ENCODE measurements at regions not wholly inside any gene's neighbourhood (a gene's known extent, or its start where the extent isn't known, plus 50 kb on each side); places are given as distances from the start of the nearest gene placed in this dataset.

DNA sequence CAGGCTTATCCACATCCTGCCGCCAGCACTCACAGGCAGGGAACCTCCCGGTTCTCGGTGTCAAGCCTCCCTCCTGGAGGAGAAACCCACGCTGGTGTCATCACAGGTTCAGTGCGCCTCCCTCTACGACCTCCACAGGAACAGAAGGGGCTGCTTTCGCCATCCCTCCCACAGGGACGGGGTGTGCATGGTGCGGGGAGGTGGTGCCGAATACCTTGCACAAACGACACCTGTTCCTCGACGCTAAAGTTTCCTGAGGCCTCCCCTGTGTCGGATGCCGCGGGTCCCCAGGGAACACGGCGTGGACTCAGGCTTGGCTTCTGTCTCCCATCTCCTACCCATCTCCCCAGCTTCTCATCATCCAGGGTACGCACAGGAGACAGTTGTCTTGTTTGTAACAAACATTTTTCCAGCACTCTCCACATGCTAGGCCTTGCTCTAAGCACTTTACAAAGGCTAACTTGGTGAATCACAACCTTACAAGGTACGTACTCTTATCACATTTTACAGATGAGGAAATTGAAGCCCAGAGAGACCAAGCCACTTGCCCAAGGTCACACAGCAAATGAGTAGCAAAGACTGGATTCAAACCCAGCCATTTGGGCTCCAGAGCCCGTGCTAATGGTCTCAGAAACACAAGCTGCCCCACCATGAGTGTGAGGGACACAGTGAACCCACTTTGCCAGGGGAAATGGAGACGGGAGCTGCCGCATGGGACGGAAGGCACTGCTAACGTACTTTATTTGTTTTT lies 271.6 kb downstream of the C16orf95 start:
- no peak overlapping the region for H2AFZ ChIP-seq (ENCODE audit: low read length)
- H3K4me2 ChIP-seq (ENCODE audit: low read depth, low read length) = no peak overlapping the region
- H3K27me3 ChIP-seq (replicated peaks; ENCODE audit: insufficient read depth, low read length) = peaks cover 60% of the 10 kb centered on the region
- no peak overlapping the region for H3K4me3 ChIP-seq (ENCODE audit: low read length)
- H3K36me3 ChIP-seq (replicated peaks; ENCODE audit: insufficient read depth, low read length) = no peaks in the 10 kb centered on the region
- H3K9me2 ChIP-seq (replicated peaks; ENCODE audit: insufficient read depth, low read length) = no peaks in the 10 kb centered on the region
- no peaks in the 10 kb centered on the region for H3K4me1 ChIP-seq (ENCODE audit: low read length)
- no peak overlapping the region for H3K27ac ChIP-seq (ENCODE audit: low read length)
- H3K9me3 ChIP-seq (replicated peaks; ENCODE audit: insufficient read depth, low read length) = no peaks in the 10 kb centered on the region
- H3K9ac ChIP-seq (ENCODE audit: low read length) = no peak overlapping the region
- no peak for DNase-seq
- TF ChIP-seq, protein P1, sequence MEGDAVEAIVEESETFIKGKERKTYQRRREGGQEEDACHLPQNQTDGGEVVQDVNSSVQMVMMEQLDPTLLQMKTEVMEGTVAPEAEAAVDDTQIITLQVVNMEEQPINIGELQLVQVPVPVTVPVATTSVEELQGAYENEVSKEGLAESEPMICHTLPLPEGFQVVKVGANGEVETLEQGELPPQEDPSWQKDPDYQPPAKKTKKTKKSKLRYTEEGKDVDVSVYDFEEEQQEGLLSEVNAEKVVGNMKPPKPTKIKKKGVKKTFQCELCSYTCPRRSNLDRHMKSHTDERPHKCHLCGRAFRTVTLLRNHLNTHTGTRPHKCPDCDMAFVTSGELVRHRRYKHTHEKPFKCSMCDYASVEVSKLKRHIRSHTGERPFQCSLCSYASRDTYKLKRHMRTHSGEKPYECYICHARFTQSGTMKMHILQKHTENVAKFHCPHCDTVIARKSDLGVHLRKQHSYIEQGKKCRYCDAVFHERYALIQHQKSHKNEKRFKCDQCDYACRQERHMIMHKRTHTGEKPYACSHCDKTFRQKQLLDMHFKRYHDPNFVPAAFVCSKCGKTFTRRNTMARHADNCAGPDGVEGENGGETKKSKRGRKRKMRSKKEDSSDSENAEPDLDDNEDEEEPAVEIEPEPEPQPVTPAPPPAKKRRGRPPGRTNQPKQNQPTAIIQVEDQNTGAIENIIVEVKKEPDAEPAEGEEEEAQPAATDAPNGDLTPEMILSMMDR (IDR thresholded peaks at IDR 0.05; ENCODE audit: low read length) = no peak
- TF ChIP-seq EZH2phosphoT487 (IDR thresholded peaks at IDR 0.05; ENCODE audit: low read length) = no peak
- no peaks in the 10 kb centered on the region for H4K20me1 ChIP-seq (ENCODE audit: insufficient read depth, low read length)
- no peaks in the 10 kb centered on the region for H3F3A ChIP-seq (ENCODE audit: insufficient read depth, low read length)
- no peaks in the 10 kb centered on the region for H3K79me2 ChIP-seq (ENCODE audit: low read length)

DNA sequence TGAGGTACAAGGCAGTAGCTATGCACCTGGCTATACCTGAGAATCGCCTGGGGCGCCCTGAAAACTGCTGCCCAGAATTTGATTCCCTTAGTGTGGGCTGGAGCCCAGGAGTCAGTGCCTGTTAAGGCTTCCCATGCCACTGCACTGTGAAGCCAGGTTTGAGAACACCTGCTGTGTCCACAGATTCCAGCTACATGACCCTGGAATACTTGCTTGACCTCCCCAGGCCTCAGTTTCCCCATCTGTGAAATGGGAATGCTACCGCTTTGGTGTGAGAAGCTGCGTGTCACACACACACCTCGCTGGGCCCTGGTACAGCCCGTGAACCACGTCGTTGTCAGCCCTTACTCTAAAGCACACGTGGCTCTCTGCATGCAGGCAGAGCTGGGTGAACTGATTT lies 271.0 kb downstream of the C16orf95 start:
- no peaks in the 10 kb centered on the region for H3K9me2 ChIP-seq (replicated peaks; ENCODE audit: insufficient read depth, low read length)

DNA sequence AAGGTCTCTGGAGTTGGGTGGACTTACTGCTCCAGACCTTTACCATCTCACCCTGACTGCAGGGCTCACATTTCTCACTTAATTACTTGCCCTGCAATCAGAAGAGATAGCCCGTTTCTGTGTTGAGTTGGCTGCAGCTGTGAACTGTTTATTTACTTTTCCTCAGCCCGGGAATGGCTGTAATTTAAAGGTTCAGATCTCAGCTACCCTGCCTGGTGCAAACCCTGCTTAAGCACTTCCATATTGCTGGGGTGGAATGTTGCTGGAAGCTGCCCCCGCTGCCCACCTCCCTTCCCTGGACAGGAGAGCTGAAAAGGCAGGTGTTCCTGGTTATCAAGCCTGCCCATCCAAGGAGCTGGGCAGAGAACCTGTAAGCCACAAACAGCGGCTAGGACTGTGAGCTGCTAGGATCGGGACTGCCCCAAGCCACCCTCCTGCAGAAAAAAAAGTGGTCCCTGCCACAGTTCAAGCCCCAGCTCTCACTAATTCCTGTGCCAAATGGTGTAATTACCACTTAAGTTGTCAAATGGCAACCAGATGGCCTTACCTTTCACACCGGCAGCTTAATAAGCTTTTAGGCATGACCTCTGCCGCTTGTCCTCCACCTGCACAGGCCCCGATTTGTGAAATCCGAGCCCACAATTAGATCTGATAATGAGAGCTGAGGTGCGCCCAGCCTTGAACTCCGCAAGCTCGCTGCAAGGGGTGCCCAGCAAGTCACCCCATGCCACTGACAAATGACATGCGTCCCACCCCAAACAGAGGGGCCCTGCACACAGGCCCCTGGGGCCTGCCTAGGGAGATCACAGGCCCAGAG lies 269.8 kb downstream of the C16orf95 start:
- H3K27ac ChIP-seq (ENCODE audit: low read length) = no peak overlapping the region
- no peaks in the 10 kb centered on the region for H3K4me1 ChIP-seq (ENCODE audit: low read length)
- H3K27me3 ChIP-seq (replicated peaks; ENCODE audit: insufficient read depth, low read length) = peaks cover 76% of the 10 kb centered on the region
- H3K79me2 ChIP-seq (ENCODE audit: low read length) = no peaks in the 10 kb centered on the region
- H3K36me3 ChIP-seq (replicated peaks; ENCODE audit: insufficient read depth, low read length) = no peaks in the 10 kb centered on the region
- no peaks in the 10 kb centered on the region for H3K9me3 ChIP-seq (replicated peaks; ENCODE audit: insufficient read depth, low read length)
- DNase-seq = no peak
- no peaks in the 10 kb centered on the region for H3F3A ChIP-seq (ENCODE audit: insufficient read depth, low read length)
- no peak overlapping the region for H3K9ac ChIP-seq (ENCODE audit: low read length)
- H2AFZ ChIP-seq (ENCODE audit: low read length) = no peak overlapping the region
- no peaks in the 10 kb centered on the region for H3K9me2 ChIP-seq (replicated peaks; ENCODE audit: insufficient read depth, low read length)
- TF ChIP-seq, protein P1 (IDR thresholded peaks at IDR 0.05; ENCODE audit: low read length) = no peak
- TF ChIP-seq EZH2 (optimal IDR thresholded peaks at IDR 0.05; ENCODE audit: low read depth, low read length) (no peak), EZH2phosphoT487 (IDR thresholded peaks at IDR 0.05; ENCODE audit: low read length) (no peak)
- H3K4me3 ChIP-seq (ENCODE audit: low read length) = no peak overlapping the region
- H3K4me2 ChIP-seq (ENCODE audit: low read depth, low read length) = no peak overlapping the region
- H4K20me1 ChIP-seq (ENCODE audit: insufficient read depth, low read length) = no peaks in the 10 kb centered on the region

More for the DNA sequence above, 271.0 kb downstream of the C16orf95 start:
- H3K9ac ChIP-seq (ENCODE audit: low read length) = no peak overlapping the region
- DNase-seq = no peak
- H3F3A ChIP-seq (ENCODE audit: insufficient read depth, low read length) = no peaks in the 10 kb centered on the region
- no peaks in the 10 kb centered on the region for H3K79me2 ChIP-seq (ENCODE audit: low read length)
- no peak overlapping the region for H3K4me2 ChIP-seq (ENCODE audit: low read depth, low read length)
- no peak overlapping the region for H3K27ac ChIP-seq (ENCODE audit: low read length)
- H3K27me3 ChIP-seq (replicated peaks; ENCODE audit: insufficient read depth, low read length) = peaks cover 66% of the 10 kb centered on the region
- no peak overlapping the region for H2AFZ ChIP-seq (ENCODE audit: low read length)
- no peak overlapping the region for H3K4me3 ChIP-seq (ENCODE audit: low read length)
- no peaks in the 10 kb centered on the region for H3K36me3 ChIP-seq (replicated peaks; ENCODE audit: insufficient read depth, low read length)
- no peaks in the 10 kb centered on the region for H3K4me1 ChIP-seq (ENCODE audit: low read length)
- no peaks in the 10 kb centered on the region for H4K20me1 ChIP-seq (ENCODE audit: insufficient read depth, low read length)
- no peak for TF ChIP-seq EZH2 (optimal IDR thresholded peaks at IDR 0.05; ENCODE audit: low read depth, low read length)
- no peak for TF ChIP-seq EZH2phosphoT487 (IDR thresholded peaks at IDR 0.05; ENCODE audit: low read length)
- TF ChIP-seq, protein P1 (IDR thresholded peaks at IDR 0.05; ENCODE audit: low read length) = no peak
- no peaks in the 10 kb centered on the region for H3K9me3 ChIP-seq (replicated peaks; ENCODE audit: insufficient read depth, low read length)
